Right atrium auricular region (tissue), 2 donors: ENCODE measurements at regions not wholly inside any gene's neighbourhood (a gene's known extent, or its start where the extent isn't known, plus 50 kb on each side); places are given as distances from the start of the nearest gene placed in this dataset.
"Not testable (repeated sequence)": the region's sequence is repeated elsewhere in the genome, so short reads cannot be mapped to it uniquely, and the experiment has no call there.

ENCODE experiments used
- DNase-seq: peaks from one replicate; pipeline ENCODE4 v3.0.0-alpha.2; 2019; ENCODE audit warnings: low spot score
- H3K27ac ChIP-seq, 2 donors: fragments of 200-600 bp; sonication (generic); 1 replicate in 1 of 2; 2 replicates in 1 of 2; pipeline ENCODE4 v1.5.1; 2016 to 2019
- H3K27me3 ChIP-seq, 2 donors: fragments of 200-600 bp; sonication (generic); one replicate each; pipeline versions ENCODE4 v1.5.1 to v1.6.0; 2017 to 2019
- H3K36me3 ChIP-seq: fragments of 200-600 bp; sonication (generic); one replicate; pipeline ENCODE4 v1.5.1; 2016
- H3K4me1 ChIP-seq, 2 donors: fragments of 200-600 bp; sonication (generic); one replicate each; pipeline versions ENCODE4 v1.5.1 to v1.6.0; 2017 to 2019
- H3K4me3 ChIP-seq, 2 donors: fragments of 200-600 bp; sonication (generic); 1 replicate in 1 of 2; 2 replicates in 1 of 2; pipeline ENCODE4 v1.5.1; 2017 to 2019; ENCODE audit warnings: mild to moderate bottlenecking in 1 of 2, moderate library complexity in 1 of 2
- H3K9me3 ChIP-seq, 2 donors: fragments of 200-600 bp; sonication (generic); one replicate each; pipeline ENCODE4 v1.5.1; 2019
- TF ChIP-seq, protein P1 (sequence below), 2 donors: fragments of 200-600 bp; sonication (generic); IDR thresholded peaks; one replicate each; pipeline ENCODE4 v1.5.1; 2019; ENCODE audit warnings: antibody characterized with exemption in 2 of 2

DNA sequence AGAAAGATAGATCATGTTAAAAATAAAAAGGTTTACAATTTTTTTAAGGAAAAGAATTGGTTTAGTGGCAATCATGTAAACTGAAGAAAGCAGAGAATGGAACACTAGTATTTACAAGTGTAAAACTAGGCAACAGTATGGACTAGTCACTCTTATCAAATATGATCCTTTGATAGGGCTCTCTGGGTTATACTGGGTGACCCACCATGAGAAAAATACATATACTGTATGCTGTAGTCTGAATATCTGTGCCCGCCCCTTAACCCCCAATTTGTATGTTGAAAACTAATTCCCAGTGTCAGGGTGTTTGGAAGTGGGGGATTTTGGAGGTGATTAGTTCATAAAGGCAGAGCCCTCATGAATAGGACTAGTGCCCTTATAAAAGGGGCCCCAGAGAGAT, 236.8 kb upstream of the TARS1 start:
- no peak for DNase-seq
- no peak overlapping the region for H3K4me3 ChIP-seq
- peaks cover 0 to 7% of the 10 kb centered on the region in 2 donors for H3K4me1 ChIP-seq
- H3K9me3 ChIP-seq = no peaks in the 10 kb centered on the region
- no peaks in the 10 kb centered on the region for H3K36me3 ChIP-seq
- H3K27me3 ChIP-seq = no peaks in the 10 kb centered on the region
- no peak overlapping the region for H3K27ac ChIP-seq
- TF ChIP-seq, protein P1, sequence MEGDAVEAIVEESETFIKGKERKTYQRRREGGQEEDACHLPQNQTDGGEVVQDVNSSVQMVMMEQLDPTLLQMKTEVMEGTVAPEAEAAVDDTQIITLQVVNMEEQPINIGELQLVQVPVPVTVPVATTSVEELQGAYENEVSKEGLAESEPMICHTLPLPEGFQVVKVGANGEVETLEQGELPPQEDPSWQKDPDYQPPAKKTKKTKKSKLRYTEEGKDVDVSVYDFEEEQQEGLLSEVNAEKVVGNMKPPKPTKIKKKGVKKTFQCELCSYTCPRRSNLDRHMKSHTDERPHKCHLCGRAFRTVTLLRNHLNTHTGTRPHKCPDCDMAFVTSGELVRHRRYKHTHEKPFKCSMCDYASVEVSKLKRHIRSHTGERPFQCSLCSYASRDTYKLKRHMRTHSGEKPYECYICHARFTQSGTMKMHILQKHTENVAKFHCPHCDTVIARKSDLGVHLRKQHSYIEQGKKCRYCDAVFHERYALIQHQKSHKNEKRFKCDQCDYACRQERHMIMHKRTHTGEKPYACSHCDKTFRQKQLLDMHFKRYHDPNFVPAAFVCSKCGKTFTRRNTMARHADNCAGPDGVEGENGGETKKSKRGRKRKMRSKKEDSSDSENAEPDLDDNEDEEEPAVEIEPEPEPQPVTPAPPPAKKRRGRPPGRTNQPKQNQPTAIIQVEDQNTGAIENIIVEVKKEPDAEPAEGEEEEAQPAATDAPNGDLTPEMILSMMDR (IDR thresholded peaks at IDR 0.05) = no peak

DNA sequence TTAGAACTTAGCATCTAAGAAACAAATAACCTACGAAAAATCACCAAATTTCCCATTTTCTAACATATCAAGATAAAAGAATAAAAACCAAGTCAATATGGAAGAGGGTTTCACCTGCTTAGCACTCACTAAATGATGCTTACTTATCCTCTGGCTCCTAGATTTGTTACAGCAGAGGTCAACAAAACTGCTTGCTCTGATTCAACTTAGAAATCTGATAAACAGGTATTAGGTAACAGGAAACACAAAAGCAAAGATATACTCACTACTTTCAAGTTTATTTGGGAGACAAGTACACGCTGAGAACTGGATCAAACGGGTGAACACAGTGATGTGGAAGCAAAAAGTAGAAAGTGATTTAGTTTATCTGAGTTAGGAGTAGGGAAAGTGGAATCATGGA, 235.7 kb upstream of the TARS1 start:
- no peaks in the 10 kb centered on the region for H3K27me3 ChIP-seq
- no peaks in the 10 kb centered on the region for H3K36me3 ChIP-seq
- no peak overlapping the region for H3K4me3 ChIP-seq
- TF ChIP-seq, protein P1 (IDR thresholded peaks at IDR 0.05) = no peak
- H3K9me3 ChIP-seq = no peaks in the 10 kb centered on the region
- DNase-seq = no peak
- H3K4me1 ChIP-seq = peaks cover 0 to 7% of the 10 kb centered on the region in 2 donors
- no peak overlapping the region for H3K27ac ChIP-seq

DNA sequence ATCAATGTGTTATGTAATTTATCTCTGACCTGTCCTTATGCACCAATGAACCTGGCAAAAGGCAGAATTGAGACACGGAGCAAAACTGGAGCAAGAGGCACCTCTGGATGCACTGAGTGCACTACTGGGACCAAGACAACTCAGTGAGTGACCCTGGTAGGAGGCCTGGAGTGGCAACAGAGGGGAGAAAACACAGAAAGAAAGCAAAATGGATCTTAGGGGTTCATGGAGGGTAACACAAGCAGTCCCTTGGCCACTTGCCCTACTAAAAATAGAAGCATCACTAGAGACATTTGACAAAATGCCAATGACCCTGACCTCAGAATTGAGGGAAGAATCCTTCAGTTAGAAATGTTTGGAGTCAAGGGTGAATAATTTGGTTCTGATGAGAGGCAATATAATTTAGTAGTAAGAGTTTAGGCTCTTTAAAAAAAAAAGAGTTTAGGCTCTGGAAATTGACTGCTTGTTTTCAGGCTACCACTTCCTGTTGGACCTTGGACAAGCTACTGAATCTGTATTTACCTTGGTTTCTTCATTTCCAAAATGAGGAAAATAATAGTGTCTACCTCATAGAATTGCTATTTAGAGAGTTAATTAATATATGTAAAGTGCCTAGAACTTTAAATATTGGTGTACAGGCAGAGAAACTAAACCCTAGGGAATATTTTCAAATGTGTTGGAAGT, 234.9 kb upstream of the TARS1 start:
- TF ChIP-seq, protein P1 (IDR thresholded peaks at IDR 0.05) = no peak
- H3K36me3 ChIP-seq = no peaks in the 10 kb centered on the region
- peaks cover 0 to 7% of the 10 kb centered on the region in 2 donors for H3K4me1 ChIP-seq
- H3K27me3 ChIP-seq = no peaks in the 10 kb centered on the region
- no peak overlapping the region for H3K27ac ChIP-seq
- no peak for DNase-seq
- no peaks in the 10 kb centered on the region for H3K9me3 ChIP-seq
- no peak overlapping the region for H3K4me3 ChIP-seq

DNA sequence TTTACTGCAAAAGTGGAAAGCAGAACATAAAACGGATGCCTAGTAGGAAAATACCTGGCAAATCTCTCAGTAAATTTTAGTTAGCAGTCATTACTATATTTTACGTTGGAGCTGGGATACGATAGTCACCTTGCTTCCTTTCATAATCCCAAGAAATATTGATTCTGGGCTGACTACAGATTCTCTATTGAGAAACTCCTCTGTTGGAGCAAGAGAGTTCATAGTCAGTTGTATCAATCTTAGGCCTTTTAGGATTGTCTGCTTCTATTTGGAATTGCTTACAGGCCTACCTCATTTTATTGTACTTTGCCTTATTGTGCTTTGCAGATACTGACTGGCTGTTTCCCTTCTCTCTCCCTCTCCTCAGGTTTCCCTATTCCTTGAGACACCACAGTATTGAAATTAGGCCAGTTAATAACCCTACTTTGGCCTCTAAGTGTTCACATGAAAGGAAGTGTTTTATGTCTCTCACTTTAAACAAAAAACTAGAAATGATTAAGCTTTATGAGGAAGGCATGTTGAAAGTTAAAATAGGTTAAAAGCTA, 233.7 kb upstream of the TARS1 start:
- TF ChIP-seq, protein P1 (IDR thresholded peaks at IDR 0.05) = no peak
- Histone ChIP-seq H3K27me3 (no peaks in the 10 kb centered on the region), H3K9me3 (no peaks in the 10 kb centered on the region), H3K36me3 (no peaks in the 10 kb centered on the region), H3K4me1 (peaks cover 0 to 7% of the 10 kb centered on the region in 2 donors), H3K4me3 (no peak overlapping the region), H3K27ac (no peak overlapping the region)
- DNase-seq = no peak

DNA sequence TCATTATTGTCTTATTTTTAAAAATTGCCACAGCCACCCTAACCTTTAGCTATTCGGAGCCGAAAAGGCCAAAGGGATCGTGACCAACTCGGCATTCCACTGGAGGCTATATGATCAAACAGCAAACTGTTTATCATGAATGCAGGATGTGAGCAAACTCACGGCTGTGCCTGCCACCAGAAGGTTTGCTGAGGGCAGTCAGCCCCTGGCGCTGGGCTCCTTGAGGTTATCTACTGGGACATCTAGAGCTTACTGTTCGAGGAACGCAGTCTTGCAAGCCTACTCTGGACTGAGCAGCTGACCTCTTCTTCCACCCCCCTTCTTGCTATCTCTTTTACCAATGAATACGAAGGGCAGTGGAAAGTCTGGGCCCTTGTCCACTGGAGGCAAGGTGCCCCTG, 231.5 kb upstream of the TARS1 start:
- Histone ChIP-seq H3K4me3 (no peak overlapping the region), H3K27me3 (no peaks in the 10 kb centered on the region), H3K27ac (no peak overlapping the region), H3K9me3 (no peaks in the 10 kb centered on the region), H3K36me3 (no peaks in the 10 kb centered on the region), H3K4me1 (peaks cover 0 to 7% of the 10 kb centered on the region in 2 donors)
- TF ChIP-seq, protein P1 (IDR thresholded peaks at IDR 0.05) = no peak
- no peak for DNase-seq

DNA sequence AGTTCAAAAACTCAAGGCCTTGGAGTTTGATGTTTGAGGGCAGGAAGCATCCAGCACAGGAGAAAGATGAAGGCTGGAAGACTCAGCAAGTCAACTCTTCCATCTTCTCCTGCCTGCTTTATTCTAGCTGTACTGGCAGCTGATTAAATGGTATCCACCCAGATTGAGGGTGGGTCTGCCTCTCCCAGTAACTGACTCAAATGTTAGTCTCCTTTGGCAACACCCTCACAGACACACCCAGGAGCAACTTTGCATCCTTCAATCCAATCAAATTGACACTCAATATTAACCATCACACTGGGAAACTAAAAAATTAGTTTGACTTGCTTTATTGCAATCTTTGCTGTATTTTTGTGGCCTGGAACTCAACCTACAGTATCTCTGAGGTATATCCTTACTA, 230.5 kb upstream of the TARS1 start:
- H3K4me3 ChIP-seq, H3K9me3 ChIP-seq, H3K27me3 ChIP-seq, H3K4me1 ChIP-seq, DNase-seq, H3K36me3 ChIP-seq, H3K27ac ChIP-seq: not testable (repeated sequence)
